NCI-H345 treated with DMSO at 0.1 percent for 48 hours (cell line): ENCODE measurements at regions not wholly inside any gene's neighbourhood (a gene's known extent, or its start where the extent isn't known, plus 50 kb on each side); places are given as distances from the start of the nearest gene placed in this dataset.
"Not testable (repeated sequence)": the region's sequence is repeated elsewhere in the genome, so short reads cannot be mapped to it uniquely, and the experiment has no call there.

Experiments
- DNase-seq: peaks from one replicate; lab custom pipeline; 2025; ENCODE audit not compliant: unreplicated experiment; lab: John Stamatoyannopoulos, UW

- DNase-seq, result no peak
These were observed 56.3 kb downstream of the SOX14 start for GRCh38 chr3:137820366-137820765.

- no peak for DNase-seq
These were observed 71.0 kb downstream of the SOX14 start for GRCh38 chr3:137835096-137835495.

- no peak for DNase-seq
These were observed 81.1 kb downstream of the SOX14 start for GRCh38 chr3:137845194-137845593.

GRCh38 chr3:137845666-137846065, 81.6 kb downstream of the SOX14 start:
- DNase-seq, result no peak

GRCh38 chr3:137852391-137852830, 88.3 kb downstream of the SOX14 start:
- no peak for DNase-seq

GRCh38 chr3:137854533-137855261, 90.6 kb downstream of the SOX14 start:
- DNase-seq, result no peak

- no peak for DNase-seq
These were observed 101.9 kb downstream of the SOX14 start for GRCh38 chr3:137866001-137866400.

- DNase-seq, result no peak
These were observed 102.8 kb downstream of the SOX14 start for GRCh38 chr3:137866933-137867332.

- no peak for DNase-seq
These were observed 103.5 kb downstream of the SOX14 start for GRCh38 chr3:137867611-137868010.

- DNase-seq, result no peak
These were observed 104.9 kb downstream of the SOX14 start for GRCh38 chr3:137869022-137869421.

- not testable (repeated sequence) for DNase-seq
These were observed 108.5 kb downstream of the SOX14 start for GRCh38 chr3:137872589-137872988.

- DNase-seq, result not testable (repeated sequence)
These were observed 113.1 kb upstream of the CLDN18 start for GRCh38 chr3:137896842-137897241.

- no peak for DNase-seq
These were observed 102.8 kb upstream of the CLDN18 start for GRCh38 chr3:137906985-137907649.

GRCh38 chr3:137924628-137925027, 85.3 kb upstream of the CLDN18 start:
- no peak for DNase-seq

GRCh38 chr3:137925080-137925479, 84.9 kb upstream of the CLDN18 start:
- no peak for DNase-seq

GRCh38 chr3:137926991-137927390, 83.0 kb upstream of the CLDN18 start:
- no peak for DNase-seq

- no peak for DNase-seq
These were observed 79.0 kb upstream of the CLDN18 start for GRCh38 chr3:137930976-137931375.

GRCh38 chr3:137938876-137939275, 71.1 kb upstream of the CLDN18 start:
- no peak for DNase-seq

GRCh38 chr3:137944593-137944992, 65.4 kb upstream of the CLDN18 start:
- no peak for DNase-seq

GRCh38 chr3:137946356-137946973, 63.5 kb upstream of the CLDN18 start:
- peak; percentile 72 for DNase-seq

- no peak for DNase-seq
These were observed 62.8 kb upstream of the CLDN18 start for GRCh38 chr3:137947117-137947516.

GRCh38 chr3:137948400-137949072, 61.4 kb upstream of the CLDN18 start:
- no peak for DNase-seq
